ENCODE measurements at regions not wholly inside any gene's neighbourhood (a gene's known extent, or its start where the extent isn't known, plus 50 kb on each side); places are given as distances from the start of the nearest gene placed in this dataset.
A peak's percentile ranks its signal among the peaks of the same experiment; 100 is the strongest.
"Not testable (repeated sequence)": the region's sequence is repeated elsewhere in the genome, so short reads cannot be mapped to it uniquely, and the experiment has no call there.

DNA sequence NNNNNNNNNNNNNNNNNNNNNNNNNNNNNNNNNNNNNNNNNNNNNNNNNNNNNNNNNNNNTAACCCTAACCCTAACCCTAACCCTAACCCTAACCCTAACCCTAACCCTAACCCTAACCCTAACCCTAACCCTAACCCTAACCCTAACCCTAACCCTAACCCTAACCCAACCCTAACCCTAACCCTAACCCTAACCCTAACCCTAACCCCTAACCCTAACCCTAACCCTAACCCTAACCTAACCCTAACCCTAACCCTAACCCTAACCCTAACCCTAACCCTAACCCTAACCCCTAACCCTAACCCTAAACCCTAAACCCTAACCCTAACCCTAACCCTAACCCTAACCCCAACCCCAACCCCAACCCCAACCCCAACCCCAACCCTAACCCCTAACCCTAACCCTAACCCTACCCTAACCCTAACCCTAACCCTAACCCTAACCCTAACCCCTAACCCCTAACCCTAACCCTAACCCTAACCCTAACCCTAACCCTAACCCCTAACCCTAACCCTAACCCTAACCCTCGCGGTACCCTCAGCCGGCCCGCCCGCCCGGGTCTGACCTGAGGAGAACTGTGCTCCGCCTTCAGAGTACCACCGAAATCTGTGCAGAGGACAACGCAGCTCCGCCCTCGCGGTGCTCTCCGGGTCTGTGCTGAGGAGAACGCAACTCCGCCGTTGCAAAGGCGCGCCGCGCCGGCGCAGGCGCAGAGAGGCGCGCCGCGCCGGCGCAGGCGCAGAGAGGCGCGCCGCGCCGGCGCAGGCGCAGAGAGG, 441.3 kb downstream of the OR4F29 start:
- H3K36me3 ChIP-seq; H3K9me3 ChIP-seq; H3K27ac ChIP-seq; FAIRE-seq; H3K4me3 ChIP-seq; intact Hi-C loops (cut with DNase I); H3K4me1 ChIP-seq; H3K27me3 ChIP-seq: not testable (repeated sequence)
- 53 to 72% methylated on average over 11 to 19 of the region's 37 CpGs for WGBS, 2 donors
- ATAC-seq (peak; percentile 53 to 78 (median 60)), DNase-seq (peak; percentile 16 to 74 (median 52))

Small RNA genes in the stretch of these regions (microRNA-seq; reads per million reads assigned to microRNA genes)
- gene MIR6859-1 (0 reads per million in 2 donors), gene MIR6859-2 (0 reads per million in 2 donors)
